ENCODE measurements at regions not wholly inside any gene's neighbourhood (a gene's known extent, or its start where the extent isn't known, plus 50 kb on each side); places are given as distances from the start of the nearest gene placed in this dataset.
"Not testable (repeated sequence)": the region's sequence is repeated elsewhere in the genome, so short reads cannot be mapped to it uniquely, and the experiment has no call there.

DNA sequence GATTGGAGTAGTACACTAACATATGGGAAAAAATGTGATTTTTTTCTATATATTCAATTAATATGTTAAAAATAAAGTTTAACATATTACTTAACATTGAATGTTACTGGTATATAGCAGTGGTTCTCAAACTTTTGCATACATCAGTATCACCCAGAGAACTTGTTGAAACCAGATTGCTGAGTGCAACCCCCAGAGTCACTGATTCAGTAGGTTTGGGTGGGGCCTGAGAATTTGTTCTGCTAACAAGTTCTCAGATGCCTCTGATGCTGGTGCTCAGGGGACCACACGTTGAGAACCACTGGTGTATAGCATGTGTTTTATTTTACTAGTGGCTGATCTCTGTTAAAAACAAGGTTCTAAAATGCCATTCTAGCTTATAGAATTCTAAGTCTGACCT lies 161.9 kb downstream of the HHIPL2 start:
- DNase-seq (no peak), ATAC-seq (no peak)
- H3K4me1 Mint-ChIP-seq: peaks cover 5% of the 10 kb centered on the region
- H3K4me3 Mint-ChIP-seq: no peak overlapping the region
- H3K9me3 Mint-ChIP-seq: peaks cover 0 to 16% of the 10 kb centered on the region in 2 donors
- H3K27ac Mint-ChIP-seq: no peak overlapping the region
- H3K27me3 Mint-ChIP-seq: no peaks in the 10 kb centered on the region

DNA sequence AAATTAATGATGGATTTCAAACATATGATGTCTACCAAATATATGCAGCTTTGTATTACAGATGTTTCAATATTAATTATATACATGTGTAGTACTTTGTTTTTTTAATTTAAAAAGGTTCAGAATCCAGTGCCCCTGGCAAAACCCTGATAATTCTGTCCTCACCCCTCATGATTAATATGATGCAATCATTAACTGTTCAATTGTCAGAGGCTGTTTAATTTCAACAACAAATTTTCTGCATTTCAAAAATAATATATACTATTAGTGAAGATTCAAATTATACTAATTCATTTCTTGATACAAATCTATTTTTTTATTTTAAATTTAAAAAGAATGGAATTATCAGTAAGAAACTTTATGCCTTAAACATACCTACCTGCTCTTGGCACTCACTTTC lies 162.6 kb downstream of the HHIPL2 start:
- DNase-seq: no peak
- no peak for ATAC-seq
- H3K27ac Mint-ChIP-seq: no peak overlapping the region

GRCh38 chr1:222384531-222384930 lies 163.4 kb downstream of the HHIPL2 start:
- DNase-seq: no peak
- Mint-ChIP-seq H3K4me1 (peaks cover 5% of the 10 kb centered on the region), H3K27ac (no peak overlapping the region), H3K9me3 (peaks cover 11 to 28% of the 10 kb centered on the region in 2 donors), H3K27me3 (no peaks in the 10 kb centered on the region), H3K4me3 (no peak overlapping the region)
- ATAC-seq: no peak

More for the DNA sequence above, 162.6 kb downstream of the HHIPL2 start:
- Mint-ChIP-seq H3K4me3 (no peak overlapping the region), H3K4me1 (peaks cover 5% of the 10 kb centered on the region), H3K9me3 (peaks cover 4 to 21% of the 10 kb centered on the region in 2 donors), H3K27me3 (no peaks in the 10 kb centered on the region)

DNA sequence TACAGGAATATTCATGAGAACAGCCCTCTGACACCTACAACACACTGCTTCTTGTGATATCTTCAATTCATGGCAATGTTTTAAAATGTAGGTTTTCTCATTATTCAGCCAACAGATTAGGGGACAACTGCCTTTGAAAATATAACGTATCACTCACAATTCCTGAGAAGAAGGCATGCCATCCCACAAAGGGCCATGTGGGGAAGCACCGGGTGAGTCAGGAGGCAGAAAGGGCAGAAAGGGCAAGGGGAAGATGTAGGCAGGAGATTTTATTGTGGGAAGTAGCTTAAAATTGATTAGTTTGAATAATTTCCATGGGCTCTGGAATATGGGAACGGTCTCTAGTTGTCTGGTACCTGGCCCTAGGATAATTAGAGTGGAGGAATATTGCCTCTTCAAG lies 165.7 kb downstream of the HHIPL2 start:
- Mint-ChIP-seq H3K9me3 (peaks cover 11 to 20% of the 10 kb centered on the region in 2 donors), H3K4me1 (no peaks in the 10 kb centered on the region), H3K27me3 (no peaks in the 10 kb centered on the region), H3K27ac (no peak overlapping the region), H3K4me3 (no peak overlapping the region)
- no peak for DNase-seq
- ATAC-seq: no peak

GRCh38 chr1:222377428-222378088 lies 170.3 kb downstream of the HHIPL2 start:
- Mint-ChIP-seq H3K9me3 (peaks cover 11 to 20% of the 10 kb centered on the region in 2 donors), H3K27ac (no peak overlapping the region), H3K27me3 (no peaks in the 10 kb centered on the region), H3K4me1 (no peaks in the 10 kb centered on the region), H3K4me3 (no peak overlapping the region)
- ATAC-seq (no peak), DNase-seq (no peak)

DNA sequence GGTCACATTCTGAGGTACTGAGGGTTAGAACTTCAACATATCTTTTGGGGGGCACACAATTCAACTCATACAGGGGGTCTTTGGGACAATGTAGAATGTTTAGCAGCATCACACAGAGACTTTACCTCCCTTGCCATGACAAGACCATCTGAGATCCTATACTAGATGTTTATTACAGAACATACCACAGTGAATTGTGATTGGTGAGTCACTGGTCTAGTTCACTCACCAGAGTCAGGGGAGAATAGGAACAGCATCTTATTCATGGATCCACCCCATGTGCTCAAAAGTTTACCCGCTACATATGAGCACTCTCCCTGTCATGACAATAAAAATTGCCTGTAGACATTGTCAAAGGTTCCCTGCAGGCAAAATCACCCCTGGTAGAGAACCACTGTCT lies 171.1 kb downstream of the HHIPL2 start:
- H3K4me3 Mint-ChIP-seq, ATAC-seq, H3K4me1 Mint-ChIP-seq, H3K27me3 Mint-ChIP-seq, DNase-seq, H3K27ac Mint-ChIP-seq: not testable (repeated sequence)
- H3K9me3 Mint-ChIP-seq: peaks cover 11 to 13% of the 10 kb centered on the region in 2 donors

- no peak overlapping the region for H3K27ac Mint-ChIP-seq
- ATAC-seq (no peak), DNase-seq (no peak)
- no peak overlapping the region for H3K4me3 Mint-ChIP-seq
- no peaks in the 10 kb centered on the region for H3K4me1 Mint-ChIP-seq
- peaks cover 11 to 21% of the 10 kb centered on the region in 2 donors for H3K9me3 Mint-ChIP-seq
- no peaks in the 10 kb centered on the region for H3K27me3 Mint-ChIP-seq
Observed at GRCh38 chr1:222375701-222376100, 172.2 kb downstream of the HHIPL2 start.

- Mint-ChIP-seq H3K4me1 (no peaks in the 10 kb centered on the region), H3K9me3 (peaks cover 0 to 13% of the 10 kb centered on the region in 2 donors), H3K27me3 (no peaks in the 10 kb centered on the region), H3K27ac (no peak overlapping the region), H3K4me3 (no peak overlapping the region)
- ATAC-seq: no peak
- DNase-seq: no peak
Observed at GRCh38 chr1:222373831-222374602, 173.9 kb downstream of the HHIPL2 start.

DNA sequence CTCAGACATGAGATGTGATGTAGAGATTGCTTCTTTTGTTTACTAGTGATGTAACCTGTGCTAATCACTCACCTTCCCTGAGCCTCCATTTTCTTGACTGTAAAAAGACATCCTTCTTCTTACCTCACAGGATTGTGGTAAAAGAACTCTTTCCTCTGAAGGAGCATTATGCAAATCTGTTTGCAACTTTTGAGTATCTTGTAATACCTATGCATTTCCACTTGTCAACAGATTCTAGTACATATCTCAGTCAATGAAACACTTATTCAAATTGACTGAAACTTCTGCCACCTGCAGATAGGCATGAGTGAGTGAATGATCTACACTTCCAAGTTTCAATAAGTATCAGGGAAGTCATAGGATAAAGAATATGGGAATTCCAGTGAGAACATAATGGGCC lies 174.7 kb downstream of the HHIPL2 start:
- ATAC-seq: no peak
- no peak for DNase-seq
- H3K9me3 Mint-ChIP-seq: peaks cover 0 to 15% of the 10 kb centered on the region in 2 donors
- no peaks in the 10 kb centered on the region for H3K27me3 Mint-ChIP-seq
- no peak overlapping the region for H3K4me3 Mint-ChIP-seq
- no peaks in the 10 kb centered on the region for H3K4me1 Mint-ChIP-seq
- H3K27ac Mint-ChIP-seq: no peak overlapping the region

DNA sequence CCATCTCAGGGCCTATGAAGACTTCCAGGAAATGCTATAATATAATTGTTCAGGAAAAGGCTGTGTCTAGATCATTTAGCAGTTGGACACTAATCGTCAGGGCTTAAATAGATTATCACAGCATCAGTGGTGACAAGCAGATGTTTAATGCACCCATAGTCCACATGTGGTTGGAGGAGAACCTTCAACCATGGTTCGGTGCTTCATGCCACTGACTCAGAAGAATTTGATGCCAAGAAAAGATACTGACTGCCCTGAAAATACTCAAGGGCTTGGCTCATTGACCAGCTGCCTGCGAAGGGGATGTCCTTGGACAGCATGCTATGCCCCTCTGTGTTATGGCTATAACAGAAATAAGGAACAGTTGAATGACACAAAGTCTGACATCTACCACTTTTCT lies 175.7 kb downstream of the HHIPL2 start:
- H3K4me1 Mint-ChIP-seq: no peaks in the 10 kb centered on the region
- DNase-seq (no peak), ATAC-seq (no peak)
- no peaks in the 10 kb centered on the region for H3K27me3 Mint-ChIP-seq
- no peak overlapping the region for H3K27ac Mint-ChIP-seq
- peaks cover 0 to 15% of the 10 kb centered on the region in 2 donors for H3K9me3 Mint-ChIP-seq
- H3K4me3 Mint-ChIP-seq: no peak overlapping the region

DNA sequence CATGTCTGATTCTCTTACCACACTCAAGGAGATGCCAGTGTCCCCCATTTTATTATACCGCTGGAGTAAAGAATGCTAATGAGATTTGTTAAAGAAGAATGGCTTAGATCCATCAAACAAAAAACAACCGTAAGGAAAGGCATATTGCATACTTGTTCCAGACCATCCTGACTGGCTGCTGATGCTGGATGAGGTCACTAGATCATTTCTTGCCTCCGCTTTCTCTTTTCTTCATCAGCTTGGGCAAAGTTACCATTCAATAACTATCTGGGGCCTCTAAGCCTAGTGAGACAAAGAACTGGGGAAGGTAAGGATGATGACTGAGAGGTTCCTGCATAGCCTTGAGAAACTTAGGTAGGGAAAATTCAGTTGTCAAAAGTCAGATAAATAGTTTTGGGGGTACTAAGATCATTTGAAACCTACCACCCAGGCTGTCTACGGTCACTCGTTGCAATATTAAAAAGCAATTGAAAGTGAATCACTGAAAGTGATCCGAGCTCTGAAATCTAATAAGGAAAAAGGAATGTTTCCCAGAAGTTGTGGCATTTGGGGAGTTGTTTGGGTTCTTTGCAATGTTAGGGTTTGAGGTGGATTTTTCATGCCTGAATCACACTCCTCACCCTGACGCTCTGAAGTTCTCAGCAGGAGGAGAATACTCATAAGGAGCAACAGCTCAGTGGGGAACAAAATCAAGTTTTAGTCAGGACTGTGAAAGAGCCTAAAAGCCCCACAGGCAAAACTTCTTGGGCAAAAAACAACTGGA lies 176.8 kb downstream of the HHIPL2 start:
- Mint-ChIP-seq H3K4me3 (no peak overlapping the region), H3K4me1 (no peaks in the 10 kb centered on the region), H3K9me3 (peaks cover 0 to 15% of the 10 kb centered on the region in 2 donors), H3K27ac (no peak overlapping the region), H3K27me3 (no peaks in the 10 kb centered on the region)
- DNase-seq: no peak
- ATAC-seq: no peak

DNA sequence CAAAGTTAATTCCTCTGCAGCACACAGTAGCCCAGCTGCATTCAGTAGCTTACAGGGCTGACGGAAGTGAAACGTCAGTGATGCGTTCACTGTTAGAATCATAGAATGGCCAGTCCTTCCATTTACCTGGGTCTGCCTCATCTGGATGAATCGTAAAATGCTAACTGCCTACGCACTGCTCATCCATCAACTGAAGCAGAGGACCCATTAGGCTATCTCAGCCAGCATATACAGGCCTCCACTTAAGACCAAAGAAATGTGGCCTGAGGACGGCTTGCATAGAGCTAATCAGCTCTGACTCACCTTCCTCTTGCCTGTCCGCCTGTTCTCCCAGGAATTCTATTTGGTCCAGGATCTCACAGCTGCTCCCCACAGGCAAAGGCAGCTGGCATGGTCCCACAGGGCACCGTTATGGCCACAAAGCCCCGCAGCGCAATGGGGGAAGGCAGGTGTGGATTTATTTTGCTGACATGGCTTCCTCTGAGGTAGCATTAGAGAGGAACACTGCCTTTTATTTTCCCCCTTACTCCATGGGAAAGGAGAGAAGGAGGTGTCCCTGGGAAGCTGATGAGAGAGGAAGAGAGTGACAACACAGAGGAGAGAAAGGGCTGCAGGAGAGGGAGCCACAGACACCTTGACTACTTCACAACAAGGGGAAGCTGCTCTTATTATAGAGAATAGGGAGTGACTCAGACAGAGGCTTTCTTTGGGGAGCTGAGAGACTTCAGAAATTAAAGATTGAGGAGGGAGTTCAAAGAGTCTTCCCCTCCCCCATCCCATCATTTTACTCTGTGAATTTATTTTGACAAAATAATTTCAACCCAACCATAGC lies 177.6 kb downstream of the HHIPL2 start:
- Mint-ChIP-seq H3K9me3 (peaks cover 0 to 15% of the 10 kb centered on the region in 2 donors), H3K27ac (no peak overlapping the region), H3K4me1 (no peaks in the 10 kb centered on the region), H3K4me3 (no peak overlapping the region), H3K27me3 (no peaks in the 10 kb centered on the region)
- ATAC-seq (no peak), DNase-seq (no peak)

- H3K27me3 Mint-ChIP-seq: no peaks in the 10 kb centered on the region
- ATAC-seq (no peak), DNase-seq (no peak)
- H3K4me3 Mint-ChIP-seq: no peak overlapping the region
- H3K27ac Mint-ChIP-seq: no peak overlapping the region
- no peaks in the 10 kb centered on the region for H3K4me1 Mint-ChIP-seq
- peaks cover 0 to 15% of the 10 kb centered on the region in 2 donors for H3K9me3 Mint-ChIP-seq
Observed at GRCh38 chr1:222369148-222369547, 178.8 kb downstream of the HHIPL2 start.

GRCh38 chr1:222358100-222358499 lies 189.8 kb downstream of the HHIPL2 start:
- Mint-ChIP-seq H3K27ac (no peak overlapping the region), H3K4me1 (no peaks in the 10 kb centered on the region), H3K4me3 (no peak overlapping the region), H3K9me3 (peaks cover 8 to 17% of the 10 kb centered on the region in 2 donors), H3K27me3 (no peaks in the 10 kb centered on the region)
- no peak for ATAC-seq
- DNase-seq: no peak

- Mint-ChIP-seq H3K4me1 (no peaks in the 10 kb centered on the region), H3K27me3 (no peaks in the 10 kb centered on the region), H3K4me3 (no peak overlapping the region), H3K27ac (no peak overlapping the region), H3K9me3 (peaks cover 8 to 17% of the 10 kb centered on the region in 2 donors)
- DNase-seq (no peak), ATAC-seq (no peak)
Observed at GRCh38 chr1:222357252-222357651, 190.7 kb downstream of the HHIPL2 start.
